ENCODE measurements at regions not wholly inside any gene's neighbourhood (a gene's known extent, or its start where the extent isn't known, plus 50 kb on each side); places are given as distances from the start of the nearest gene placed in this dataset.

DNA sequence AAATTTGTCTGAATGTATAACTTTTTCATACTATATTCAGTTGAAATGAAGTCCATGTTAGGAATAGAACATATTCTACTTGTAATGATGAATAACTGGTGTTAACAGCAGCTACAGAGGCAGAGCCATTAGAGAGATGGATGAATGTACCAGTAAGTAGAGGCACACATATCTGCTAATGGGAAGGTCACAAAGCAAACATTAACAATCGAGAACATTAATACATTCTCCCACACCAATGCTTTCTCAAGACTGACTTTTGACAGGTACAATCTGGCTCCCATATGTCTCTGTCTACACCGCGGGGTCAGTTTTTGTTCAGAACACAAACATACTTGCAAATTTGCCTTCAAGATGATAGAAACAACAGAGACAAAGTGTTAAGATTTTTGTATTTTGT lies 776.0 kb upstream of the MANEA start:
- TF ChIP-seq RAD21 (IDR thresholded peaks at IDR 0.05; ENCODE audit: low read length) (no peak), JUND (IDR thresholded peaks at IDR 0.05) (no peak), EP300 (IDR thresholded peaks at IDR 0.05; ENCODE audit: borderline replicate concordance in 1 of 2, low read depth in 1 of 2, low read length in 1 of 2) (no peak)
- TF ChIP-seq, protein P1, sequence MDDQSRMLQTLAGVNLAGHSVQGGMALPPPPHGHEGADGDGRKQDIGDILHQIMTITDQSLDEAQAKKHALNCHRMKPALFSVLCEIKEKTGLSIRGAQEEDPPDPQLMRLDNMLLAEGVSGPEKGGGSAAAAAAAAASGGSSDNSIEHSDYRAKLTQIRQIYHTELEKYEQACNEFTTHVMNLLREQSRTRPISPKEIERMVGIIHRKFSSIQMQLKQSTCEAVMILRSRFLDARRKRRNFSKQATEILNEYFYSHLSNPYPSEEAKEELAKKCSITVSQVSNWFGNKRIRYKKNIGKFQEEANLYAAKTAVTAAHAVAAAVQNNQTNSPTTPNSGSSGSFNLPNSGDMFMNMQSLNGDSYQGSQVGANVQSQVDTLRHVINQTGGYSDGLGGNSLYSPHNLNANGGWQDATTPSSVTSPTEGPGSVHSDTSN (IDR thresholded peaks at IDR 0.05): no peak

Data from SK-N-SH (cell line).